ENCODE measurements at regions not wholly inside any gene's neighbourhood (a gene's known extent, or its start where the extent isn't known, plus 50 kb on each side); places are given as distances from the start of the nearest gene placed in this dataset.
A peak's percentile ranks its signal among the peaks of the same experiment; 100 is the strongest.
"Not testable (repeated sequence)": the region's sequence is repeated elsewhere in the genome, so short reads cannot be mapped to it uniquely, and the experiment has no call there.

DNA sequence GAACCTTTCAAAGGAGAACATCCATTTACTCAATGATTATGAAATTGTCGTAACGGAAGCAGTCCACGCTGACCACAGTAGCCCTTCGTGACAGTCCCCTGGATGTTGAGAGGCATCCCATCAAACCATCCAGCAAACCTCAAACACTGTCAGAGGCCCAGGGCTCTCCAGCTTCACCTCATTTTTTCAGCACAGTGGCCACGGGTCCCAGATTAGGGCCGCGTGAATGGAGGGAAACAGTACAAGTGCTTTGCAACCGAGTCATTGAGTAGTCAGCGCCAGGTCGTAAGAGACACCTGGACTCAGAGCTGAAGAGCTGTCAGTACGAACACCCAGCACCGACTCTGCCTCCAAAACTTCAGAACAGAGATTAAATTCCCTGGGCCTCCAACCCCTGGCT lies 552.5 kb upstream of the SALL3 start:
- DNase-seq, result no peak

DNA sequence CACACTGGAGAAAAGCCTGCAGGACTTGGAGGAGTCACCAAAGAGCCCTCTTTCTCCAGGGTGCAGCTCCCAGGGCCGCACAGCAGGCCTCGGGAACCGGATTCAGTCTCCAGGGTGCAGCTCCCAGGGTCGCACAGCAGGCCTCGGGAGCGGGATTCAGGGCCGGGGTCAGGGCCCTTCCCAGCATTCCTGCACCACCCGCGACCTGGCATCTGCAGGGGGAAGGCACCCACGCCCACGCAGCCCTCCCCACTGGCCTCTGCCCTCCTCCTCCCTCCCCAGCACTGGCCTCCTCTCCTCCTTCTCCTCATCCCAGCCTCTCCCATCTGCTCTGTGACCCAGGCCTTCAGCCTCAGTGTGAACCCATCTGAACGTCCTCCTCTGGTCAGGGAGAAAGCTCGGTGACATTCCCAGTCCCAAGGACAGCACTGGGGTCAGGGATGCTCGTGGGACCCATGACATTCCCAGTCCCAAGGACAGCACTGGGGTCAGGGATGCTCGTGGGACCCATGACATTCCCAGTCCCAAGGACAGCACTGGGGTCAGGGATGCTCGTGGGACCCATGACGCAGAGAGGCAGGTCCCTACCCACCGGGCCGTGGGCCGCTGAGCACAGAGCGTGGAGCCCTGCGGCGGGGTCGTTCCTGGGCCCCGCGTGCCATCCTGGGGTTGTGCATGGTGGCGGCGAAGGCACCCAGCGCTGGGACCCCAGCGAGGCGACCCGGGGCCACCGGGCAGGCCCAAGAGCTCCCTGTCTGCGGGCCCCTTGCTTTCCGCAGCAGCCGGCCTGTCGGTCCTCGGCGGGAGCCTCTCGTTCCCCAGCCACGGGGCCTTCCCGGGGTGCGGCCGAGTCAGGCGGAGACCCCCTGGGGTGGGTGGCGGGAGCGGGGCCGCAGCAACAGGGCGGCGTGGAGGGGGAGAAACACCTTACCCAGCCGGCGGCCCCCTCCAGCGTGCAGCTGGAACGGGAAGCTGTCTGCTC lies 550.2 kb upstream of the SALL3 start:
- DNase-seq, result no peak

DNA sequence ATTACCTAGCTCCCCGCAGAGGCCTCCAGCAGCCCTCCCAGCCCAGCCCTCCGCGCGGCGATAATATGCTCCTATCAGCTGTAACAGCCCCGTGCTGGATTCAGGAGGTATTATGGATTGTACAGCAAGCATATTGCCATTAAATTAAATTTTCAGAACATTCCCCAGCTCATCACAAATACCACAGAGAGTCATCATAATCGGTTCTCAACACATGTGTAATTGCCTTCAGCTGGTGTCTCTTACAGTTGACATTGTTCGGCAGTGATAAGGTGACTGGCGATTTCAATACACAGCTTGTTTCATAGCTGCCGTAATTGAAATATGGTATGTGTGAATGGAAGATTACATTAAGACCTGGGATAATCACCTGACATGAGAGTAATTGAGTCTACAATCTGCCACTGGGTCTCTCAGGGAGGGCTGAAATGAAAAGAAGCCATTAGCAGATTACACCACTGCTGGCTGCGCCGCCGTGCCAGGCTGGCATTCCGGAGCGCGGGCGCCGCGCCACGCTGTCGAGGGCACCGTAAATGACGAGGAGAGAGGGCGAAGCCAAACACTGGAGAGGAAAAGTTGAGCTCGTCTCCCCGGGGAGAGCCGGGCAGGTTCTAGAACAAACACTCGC lies 549.4 kb upstream of the SALL3 start:
- DNase-seq, result peak; percentile 61 to 83

DNA sequence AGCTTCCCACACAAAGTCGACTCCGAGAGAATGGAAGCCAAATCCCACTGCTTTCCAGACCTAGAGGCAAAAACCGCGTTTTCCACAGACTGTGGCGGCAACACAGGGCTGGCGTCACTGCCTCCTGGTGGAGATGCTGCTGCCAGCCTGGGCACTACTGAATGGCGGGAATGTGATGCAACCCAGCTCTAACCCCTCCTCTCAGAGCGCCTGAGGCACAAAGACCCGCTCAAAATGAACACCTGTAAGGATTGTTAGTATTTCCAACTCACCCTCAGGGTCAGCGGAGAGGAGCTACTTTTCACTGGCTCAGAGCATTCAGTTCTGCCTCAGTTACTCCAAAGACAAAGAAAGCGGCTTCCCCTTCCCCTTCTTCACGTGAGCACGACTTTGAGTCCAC lies 548.0 kb upstream of the SALL3 start:
- no peak for DNase-seq

DNA sequence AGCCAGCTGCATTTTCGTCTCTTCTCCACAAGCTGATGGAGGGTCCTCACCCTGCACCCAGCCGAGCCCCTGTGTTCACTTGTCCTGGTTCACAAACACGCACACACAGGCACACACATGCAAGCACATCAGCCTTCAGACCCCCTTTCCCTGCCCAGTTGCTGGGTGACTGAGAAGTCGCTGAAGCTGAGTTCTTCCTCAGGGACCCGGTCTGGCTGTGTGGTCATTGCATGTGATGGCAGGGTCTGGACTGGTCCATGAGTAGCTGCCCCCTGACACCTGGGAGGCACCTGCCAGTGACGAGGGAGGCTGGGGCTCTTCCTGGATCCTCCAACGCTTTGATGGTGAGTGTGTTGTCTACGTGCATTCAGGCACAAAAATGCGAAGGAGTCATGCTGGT lies 546.1 kb upstream of the SALL3 start:
- DNase-seq, result no peak

DNA sequence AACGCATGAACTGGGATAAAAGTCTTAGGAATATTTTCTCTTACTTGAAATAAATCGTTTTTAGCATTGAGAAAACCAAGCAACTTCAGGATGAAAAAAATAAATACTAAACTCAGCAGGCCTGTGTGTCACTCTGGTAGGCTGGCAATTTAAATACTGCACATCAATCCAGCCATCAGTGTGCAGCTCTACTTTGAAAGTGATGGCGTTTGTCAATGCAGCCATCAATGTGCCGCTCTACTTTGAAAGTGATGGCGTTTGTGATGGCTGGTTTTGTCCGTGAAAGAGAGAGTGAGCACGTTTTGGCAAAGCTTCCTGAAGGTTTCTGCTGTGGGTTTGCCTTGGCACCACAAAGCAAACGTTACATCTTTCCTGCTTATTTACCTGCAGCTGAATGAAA lies 543.5 kb upstream of the SALL3 start:
- no peak for DNase-seq

DNA sequence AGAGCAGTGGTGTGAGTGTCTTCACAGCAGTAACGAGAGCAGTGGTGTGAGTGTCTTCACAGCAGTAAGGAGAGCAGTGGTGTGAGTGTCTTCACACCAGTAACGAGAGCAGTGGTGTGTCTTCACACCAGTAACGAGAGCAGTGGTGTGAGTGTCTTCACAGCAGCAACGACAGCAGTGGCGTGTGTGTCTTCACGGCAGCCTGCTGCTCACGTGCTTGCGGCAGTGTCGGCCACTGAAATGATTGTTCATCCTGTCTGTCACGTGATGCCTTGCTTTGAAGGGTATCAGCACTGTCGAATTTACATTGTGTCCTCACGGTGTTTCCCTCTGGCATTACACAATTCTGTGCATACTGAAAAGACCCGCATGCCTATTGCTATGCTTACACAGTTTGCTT lies 541.4 kb upstream of the SALL3 start:
- not testable (repeated sequence) for DNase-seq

DNA sequence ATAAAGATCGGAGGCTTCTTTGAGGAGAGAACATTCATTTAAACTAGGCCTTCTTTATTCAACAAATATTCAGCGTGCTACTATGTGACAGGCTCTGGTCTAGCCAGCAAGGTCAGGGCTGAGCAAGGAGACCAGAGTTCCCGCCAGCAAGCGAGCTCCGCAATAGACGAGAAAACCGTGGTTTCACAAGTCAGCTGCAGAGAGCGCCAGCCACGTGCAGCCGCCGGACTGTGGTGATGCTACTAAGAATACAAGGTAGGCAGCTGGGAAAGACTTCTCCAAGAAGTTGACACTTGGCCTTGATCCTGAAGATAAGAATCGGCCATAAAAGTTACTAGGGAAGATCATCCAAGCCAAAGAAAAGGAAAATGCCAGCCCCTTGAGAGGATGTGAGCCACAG lies 533.7 kb upstream of the SALL3 start:
- no peak for DNase-seq

DNA sequence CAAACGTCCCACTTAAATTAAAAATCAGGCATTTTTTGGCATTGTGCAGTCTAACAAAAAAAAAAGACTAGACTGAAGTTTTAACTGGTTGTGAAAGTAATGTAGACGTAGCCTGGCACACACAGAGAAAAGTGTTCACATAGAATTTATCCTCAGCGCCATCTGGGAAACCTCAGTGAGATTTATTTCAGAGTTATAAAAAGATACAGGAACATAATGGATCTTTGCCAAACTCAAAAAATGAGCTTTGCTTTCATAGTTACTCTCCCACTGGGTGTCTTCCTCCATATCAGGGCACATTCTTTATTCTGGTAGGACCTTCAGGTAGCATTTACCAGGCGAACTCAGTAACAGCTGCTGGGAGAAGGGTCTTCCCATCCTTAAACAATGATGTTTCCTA lies 532.4 kb upstream of the SALL3 start:
- DNase-seq, result no peak

DNA sequence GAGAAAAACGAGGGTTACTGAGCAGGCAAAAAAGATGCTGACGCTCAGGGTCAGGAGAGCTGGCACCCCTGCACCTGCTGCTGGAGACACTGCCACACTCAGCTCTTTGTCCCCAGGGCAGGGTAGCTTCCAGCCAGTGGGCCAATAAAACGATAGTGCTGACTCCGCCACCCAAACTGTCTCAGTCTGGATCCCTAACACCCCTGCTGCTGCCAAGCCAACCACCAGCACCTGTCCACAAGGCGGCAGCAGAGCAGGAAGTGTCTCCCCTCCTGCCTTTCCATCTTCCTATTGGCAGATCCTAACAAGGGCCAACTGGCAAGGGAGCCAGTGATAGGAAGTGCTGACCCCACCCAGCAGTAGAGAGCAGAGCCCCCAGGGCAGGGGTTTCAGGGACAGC lies 531.5 kb upstream of the SALL3 start:
- DNase-seq, result peak in 1 of 2 experiments; percentile 14

DNA sequence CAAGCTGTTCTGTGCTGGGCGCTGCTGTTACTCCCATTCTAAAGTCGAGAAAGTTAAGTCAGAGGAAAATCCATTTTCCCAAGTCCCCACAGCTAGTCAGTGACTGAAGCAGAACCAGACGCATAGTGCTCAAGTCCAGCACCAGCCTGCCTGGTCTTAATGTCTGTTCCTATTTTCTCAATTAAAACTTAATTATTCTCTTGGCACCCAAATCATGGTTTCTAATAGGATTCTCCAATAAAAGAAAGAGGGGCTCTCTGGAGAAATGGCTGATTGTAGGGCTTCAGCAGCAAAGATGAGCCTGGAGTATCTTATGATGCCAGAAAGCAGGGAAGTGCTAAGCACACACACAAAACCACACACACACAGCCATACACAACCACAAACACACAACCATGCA lies 531.0 kb upstream of the SALL3 start:
- DNase-seq, result no peak

DNA sequence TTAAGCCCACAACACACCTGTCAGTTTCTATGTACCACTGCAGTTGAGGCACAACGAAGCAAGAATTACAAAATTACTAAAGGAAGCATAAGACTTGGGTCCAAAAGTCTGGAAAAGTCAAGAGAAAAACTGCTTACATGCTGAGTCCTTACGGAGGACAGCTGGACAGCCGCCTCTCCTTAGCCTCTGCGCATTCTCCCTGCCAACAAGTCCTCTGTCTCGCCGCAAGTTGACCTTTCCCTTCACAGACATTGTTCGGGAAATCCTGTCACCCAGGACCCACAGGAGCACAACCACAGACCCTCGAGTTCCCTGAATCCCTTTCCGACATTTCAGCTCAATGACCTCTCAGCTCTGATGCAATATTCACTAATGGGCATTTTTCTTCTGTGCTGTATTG lies 525.4 kb upstream of the SALL3 start:
- no peak for DNase-seq

DNA sequence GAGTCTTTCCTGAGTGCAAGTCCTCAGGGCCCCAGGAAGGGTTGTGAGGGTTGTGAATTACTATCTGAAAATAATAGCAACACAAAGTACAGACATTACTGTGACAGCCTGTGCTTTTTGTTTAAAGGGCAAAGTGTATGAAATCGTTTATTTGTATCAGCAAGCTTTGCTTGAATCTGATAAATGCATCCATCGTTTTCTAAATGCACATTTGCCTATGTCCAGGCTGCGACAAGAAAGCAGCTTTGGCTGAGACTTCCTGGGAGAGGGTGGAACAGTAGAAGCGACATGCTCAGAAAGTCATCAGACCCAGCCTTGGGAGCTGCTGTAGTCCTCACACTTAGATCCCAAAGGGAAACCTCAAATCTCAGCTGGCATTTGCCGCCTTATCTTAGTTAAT lies 524.2 kb upstream of the SALL3 start:
- DNase-seq, result no peak

DNA sequence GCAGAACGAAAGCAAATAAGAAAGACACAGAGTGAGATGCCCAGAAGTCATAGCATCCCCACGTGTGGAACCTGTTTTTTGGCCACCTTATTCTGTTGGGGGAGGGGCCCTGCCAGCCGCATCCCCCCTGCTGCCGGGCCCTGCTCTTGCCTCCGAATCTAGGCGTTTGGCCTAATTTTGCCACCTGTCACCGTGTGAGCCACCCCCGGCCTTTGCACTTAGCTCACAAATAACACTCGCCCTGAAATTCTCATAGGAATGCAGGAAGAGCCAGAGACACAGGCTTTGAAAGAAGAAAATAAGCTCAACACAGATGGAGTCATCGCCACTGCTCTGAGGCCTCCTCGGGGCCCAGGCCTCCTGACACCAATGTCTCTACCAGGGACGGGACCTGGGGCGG lies 522.6 kb upstream of the SALL3 start:
- DNase-seq, result no peak

DNA sequence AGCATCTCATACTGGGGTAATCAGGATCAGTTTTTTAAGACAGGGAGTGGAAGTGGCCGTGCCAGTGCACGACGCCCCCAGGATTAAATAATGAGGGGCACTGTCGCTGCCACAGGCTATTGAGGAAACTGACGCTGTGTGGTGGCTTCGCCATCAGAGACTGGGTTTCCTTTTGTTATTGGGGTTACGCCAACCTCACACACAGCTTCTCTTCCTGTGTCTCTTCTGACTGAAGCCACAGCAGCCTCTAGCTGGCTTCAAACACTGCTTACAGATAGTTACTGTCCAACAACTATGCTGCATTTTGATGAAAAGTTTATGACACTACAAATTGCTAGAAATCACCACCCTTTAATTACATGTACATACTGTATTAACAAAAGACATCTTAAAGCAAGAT lies 521.9 kb upstream of the SALL3 start:
- no peak for DNase-seq

DNA sequence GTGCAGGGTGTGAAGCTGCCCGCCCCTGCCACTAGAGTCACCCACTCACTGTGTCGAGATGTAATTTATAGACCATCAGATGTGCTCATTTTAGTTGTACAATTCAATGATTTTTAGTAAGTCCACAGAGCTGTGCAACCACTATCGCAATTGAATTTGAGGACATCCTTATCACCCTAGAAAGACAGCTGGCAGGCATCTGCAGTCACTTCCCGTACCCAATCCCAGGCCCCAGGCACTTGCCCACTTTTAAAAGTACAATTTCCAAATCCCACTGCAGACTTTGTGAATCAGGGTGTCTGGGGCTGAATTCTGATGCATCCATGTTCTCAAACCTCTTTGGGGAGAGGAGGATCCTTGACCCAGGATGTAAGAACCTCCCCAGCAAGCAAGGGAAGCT lies 521.3 kb upstream of the SALL3 start:
- DNase-seq, result no peak

DNA sequence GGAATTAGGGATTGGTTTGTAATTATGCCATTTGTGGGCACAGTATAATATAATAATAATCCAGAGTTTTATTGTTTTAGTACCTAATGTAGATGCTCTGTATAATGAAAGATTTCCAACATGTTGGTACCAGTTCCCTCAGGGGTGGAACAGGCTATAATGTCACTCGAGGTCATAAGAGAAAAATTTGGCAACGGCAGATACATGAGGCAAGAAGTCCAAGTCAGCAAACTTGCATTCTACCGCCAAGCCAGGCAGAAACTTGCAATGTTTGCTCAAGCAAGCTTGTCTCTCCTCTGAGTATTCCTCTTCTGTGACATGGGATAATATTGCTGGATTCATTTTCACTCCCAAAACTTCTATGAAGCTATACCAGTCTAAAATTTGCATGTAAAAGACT lies 520.0 kb upstream of the SALL3 start:
- no peak for DNase-seq

DNA sequence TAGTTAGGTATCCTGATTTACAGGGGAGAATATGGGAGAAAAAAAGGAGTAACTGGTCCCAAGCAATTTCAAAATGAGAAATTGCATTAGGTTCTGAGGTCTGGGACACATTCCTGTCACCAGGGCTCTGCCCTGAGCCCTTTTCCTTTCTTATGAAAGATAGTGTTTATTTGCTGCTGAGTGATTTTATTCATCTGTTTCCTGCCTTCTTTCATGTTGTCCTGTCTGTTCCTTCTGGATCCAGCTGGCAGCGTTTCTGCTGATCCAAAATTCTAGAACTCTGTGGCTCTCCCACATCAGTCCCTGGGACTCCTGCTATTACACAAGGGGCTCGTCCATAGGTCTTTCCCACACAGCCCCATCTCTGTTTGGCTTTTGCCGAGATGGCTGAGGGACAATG lies 519.1 kb upstream of the SALL3 start:
- no peak for DNase-seq

DNA sequence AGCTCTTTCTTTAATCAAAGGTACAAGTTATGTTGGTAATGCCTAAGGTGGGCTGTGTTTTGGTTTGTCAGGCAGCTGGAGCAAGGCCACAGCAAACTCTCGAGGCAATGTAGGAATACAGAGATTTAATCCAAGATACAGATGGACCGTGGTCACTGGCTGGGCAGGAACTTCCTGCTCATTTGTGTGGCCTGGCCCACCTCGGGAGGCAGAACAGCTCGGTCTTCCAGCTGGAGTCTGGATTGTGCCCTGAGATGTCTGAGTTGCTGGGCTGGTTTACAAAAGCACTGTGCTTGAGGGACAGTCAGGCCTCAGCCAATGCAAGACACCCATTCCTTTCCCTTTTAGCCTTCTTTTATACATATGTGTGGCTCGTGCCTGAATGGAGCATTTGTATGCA lies 506.1 kb upstream of the SALL3 start:
- no peak for DNase-seq

DNA sequence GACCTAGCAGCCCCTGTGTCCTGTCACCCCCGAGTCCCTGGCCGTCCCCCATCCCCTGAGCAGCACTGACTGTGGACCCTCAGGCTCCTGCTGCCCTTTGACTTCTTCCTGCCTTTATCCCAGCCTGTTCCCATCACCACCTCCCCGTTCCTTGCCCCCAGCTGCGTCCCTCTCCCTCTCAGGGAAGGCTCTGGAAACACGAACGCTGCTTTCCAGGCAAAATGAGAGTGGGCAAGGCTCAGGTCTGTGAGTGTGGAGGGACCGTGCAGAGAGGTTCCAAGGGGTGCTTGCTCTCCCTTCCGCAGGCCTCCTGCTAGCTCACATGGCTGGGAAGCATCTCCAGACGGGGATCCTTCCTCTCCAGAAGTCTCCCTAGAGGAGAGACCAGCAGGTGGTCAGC lies 501.8 kb upstream of the SALL3 start:
- DNase-seq, result no peak

DNA sequence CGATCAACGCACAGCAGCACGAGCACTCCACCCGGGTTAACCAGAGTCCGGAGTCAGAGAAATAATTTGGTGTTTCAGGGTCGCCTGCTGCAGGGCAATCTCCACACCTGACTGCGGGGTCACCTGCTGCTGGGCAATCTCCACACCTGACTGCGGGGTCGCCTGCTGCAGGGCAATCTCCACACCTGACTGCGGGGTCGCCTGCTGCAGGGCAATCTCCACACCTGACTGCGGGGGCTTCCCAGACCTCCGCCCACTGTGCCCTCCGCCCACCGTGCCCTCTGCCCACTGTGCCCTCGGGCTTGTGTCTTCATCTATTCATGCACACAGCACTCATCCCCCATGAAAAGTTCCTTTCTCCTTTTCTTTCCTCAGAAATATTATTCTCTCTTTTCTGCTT lies 500.2 kb upstream of the SALL3 start:
- no peak for DNase-seq

DNA sequence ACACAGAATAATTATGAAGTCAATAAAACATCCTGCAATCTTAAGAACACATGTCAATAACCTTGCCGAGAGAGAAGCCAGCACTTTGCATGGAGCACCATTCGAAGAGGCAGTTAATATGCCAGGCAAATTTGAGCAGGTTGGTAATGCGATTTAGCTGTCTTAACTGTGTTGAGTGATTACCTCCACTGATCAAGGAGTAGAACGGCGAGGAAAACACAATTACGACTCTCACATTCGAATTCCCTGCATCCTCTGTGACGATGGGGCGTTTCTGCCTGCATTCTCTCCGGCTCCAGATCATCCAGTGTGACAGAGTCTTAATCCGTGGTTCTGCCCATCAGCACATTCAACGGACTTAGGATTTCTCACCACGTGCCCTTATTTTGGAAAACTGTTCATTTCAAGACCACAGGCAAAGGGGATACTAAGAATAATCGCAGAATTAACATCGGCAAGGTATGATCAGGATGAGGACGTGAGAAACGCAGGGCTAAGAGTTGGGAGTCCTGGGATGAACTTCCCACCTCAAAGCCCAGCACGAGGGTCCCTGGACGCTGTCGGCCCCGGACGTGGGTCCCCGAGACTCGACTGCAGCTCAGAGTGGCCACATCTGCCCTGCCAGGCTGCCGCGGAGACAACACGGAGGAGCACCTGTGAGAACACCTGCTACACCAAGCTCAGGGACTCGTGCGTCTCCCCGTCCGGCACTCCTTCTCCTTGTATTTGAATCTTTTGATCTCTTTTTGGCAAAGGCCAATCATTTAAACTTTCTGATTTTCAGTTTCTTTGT lies 499.2 kb upstream of the SALL3 start:
- DNase-seq, result no peak

DNA sequence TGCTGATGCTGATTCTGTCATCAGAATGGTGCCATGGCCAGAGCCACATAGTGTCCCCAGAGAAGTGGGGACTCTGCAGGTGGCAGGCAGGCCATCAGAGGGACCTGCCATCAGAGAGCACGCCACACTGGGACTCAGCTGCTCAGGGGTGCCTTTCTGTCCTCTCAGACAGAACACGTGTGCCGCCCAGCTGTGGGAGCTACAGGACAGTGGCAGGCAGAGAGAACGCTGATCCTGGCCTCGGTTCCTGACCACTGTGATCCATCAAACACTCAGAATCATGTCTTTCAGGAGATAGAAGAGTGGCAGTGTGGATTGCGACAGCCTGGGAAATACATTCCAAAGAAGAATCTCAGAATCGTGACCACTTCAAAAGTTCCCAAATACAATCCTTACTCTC lies 497.2 kb upstream of the SALL3 start:
- no peak for DNase-seq

DNA sequence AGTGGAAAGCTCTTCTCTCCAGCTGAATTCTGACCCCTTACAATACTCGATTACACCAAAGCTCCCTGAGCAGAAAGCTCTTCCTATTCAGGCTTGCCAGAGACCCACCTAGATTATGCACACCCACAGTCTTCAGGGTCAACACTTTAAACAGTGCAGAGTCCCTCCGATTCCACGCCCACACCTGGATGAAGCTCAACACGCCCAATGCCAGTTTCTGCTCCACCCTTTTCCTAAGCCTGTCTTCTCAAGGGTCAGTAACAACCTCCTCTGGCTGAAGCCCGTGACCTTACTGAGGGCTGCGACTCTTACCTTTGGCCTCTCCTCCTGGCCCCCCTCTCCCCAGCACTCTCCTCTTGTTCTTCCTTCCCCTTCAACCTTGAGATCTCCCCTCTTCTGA lies 492.0 kb upstream of the SALL3 start:
- DNase-seq, result no peak

Measured in NCI-H524 (cell line).